Neural progenitor cell (in vitro differentiated cells): ENCODE measurements at regions not wholly inside any gene's neighbourhood (a gene's known extent, or its start where the extent isn't known, plus 50 kb on each side); places are given as distances from the start of the nearest gene placed in this dataset.

Experiments
- CTCF ChIP-seq: fragments of 200-600 bp; sonication (generic); IDR thresholded peaks from 2 replicates; pipeline ENCODE4 v1.5.1; 2017; ENCODE audit warnings: antibody characterized with exemption, mild to moderate bottlenecking
- EZH2 ChIP-seq: fragments of 200-600 bp; sonication (generic); IDR thresholded peaks from 2 replicates; pipeline ENCODE4 v1.6.1; 2017; ENCODE audit warnings: antibody characterized with exemption, mild to moderate bottlenecking, moderate library complexity
- EZH2phosphoT487 ChIP-seq: fragments of 200-600 bp; sonication (generic); IDR thresholded peaks from 2 replicates; pipeline ENCODE4 v1.6.1; 2017; ENCODE audit warnings: antibody characterized with exemption

- TF ChIP-seq CTCF (no peak), EZH2 (no peak), EZH2phosphoT487 (no peak)
Observed at GRCh38 chr7:86214734-86215133, 429.0 kb upstream of the GRM3 start.
